Astrocyte of the spinal cord (primary cell): ENCODE measurements at regions not wholly inside any gene's neighbourhood (a gene's known extent, or its start where the extent isn't known, plus 50 kb on each side); places are given as distances from the start of the nearest gene placed in this dataset.

Source experiments
- DNase-seq: peaks from one replicate; pipeline ENCODE4 v3.0.0; 2011; ENCODE audit warnings: low read depth, low spot score
- H3K4me3 ChIP-seq: 2 replicates; pipeline ENCODE4 v1.5.1; 2011; ENCODE audit warnings: low read depth, mild to moderate bottlenecking, low read length, moderate library complexity
- in situ Hi-C: cut with HindIII; loops from 2 replicates; pipeline ENCODE4 v1.10.0; 2017; ENCODE audit warnings: low sequenced_read_pairs
- TF ChIP-seq, protein P1 (sequence below): IDR thresholded peaks from 2 replicates; pipeline ENCODE4 v1.5.1; 2012; ENCODE audit warnings: low read depth, mild to moderate bottlenecking, low read length, inconsistent platforms

DNA sequence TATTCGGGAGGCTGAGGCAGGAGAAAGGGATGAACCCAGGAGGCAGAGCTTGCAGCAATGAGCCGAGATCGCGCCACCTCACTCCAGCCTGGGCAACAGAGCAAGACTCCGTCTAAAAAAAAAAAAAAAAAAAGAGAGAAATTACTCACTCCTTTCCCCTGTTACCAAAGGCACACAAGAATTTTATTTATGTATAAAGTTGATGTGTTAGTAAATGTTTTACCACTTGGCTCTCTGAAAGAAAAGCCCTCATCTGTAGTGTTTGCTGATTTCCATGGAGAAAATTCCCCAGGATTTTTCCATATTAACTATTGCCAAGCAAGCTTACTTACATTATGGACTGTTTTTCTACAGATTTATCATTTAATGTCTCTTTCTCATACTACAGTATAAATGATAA is 142.1 kb upstream of the PABPC4L start:
- in situ Hi-C loops = no loop called here
- DNase-seq = no peak
- H3K4me3 ChIP-seq = no peak overlapping the region
- TF ChIP-seq, protein P1, sequence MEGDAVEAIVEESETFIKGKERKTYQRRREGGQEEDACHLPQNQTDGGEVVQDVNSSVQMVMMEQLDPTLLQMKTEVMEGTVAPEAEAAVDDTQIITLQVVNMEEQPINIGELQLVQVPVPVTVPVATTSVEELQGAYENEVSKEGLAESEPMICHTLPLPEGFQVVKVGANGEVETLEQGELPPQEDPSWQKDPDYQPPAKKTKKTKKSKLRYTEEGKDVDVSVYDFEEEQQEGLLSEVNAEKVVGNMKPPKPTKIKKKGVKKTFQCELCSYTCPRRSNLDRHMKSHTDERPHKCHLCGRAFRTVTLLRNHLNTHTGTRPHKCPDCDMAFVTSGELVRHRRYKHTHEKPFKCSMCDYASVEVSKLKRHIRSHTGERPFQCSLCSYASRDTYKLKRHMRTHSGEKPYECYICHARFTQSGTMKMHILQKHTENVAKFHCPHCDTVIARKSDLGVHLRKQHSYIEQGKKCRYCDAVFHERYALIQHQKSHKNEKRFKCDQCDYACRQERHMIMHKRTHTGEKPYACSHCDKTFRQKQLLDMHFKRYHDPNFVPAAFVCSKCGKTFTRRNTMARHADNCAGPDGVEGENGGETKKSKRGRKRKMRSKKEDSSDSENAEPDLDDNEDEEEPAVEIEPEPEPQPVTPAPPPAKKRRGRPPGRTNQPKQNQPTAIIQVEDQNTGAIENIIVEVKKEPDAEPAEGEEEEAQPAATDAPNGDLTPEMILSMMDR = no peak

DNA sequence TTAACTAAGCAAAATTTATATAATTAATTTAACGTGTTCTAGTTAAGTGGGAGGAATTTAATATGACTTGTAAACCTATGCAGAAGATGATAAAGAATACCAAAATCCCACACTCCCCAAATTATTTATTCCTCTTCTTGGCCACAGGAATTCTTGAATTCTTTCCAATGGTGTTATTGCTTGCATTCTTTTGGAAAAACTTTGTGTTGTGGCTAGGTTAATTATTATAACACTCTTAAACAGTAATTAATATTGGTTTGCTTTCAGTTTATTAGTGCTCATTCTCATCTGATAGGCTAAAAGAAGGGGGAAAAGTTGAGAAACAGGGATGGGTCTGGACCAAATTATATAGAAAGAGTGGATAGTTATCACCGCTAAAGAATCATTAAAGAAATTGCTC is 141.5 kb upstream of the PABPC4L start:
- DNase-seq = no peak
- TF ChIP-seq, protein P1 = no peak
- in situ Hi-C loops = no loop called here
- H3K4me3 ChIP-seq = no peak overlapping the region

DNA sequence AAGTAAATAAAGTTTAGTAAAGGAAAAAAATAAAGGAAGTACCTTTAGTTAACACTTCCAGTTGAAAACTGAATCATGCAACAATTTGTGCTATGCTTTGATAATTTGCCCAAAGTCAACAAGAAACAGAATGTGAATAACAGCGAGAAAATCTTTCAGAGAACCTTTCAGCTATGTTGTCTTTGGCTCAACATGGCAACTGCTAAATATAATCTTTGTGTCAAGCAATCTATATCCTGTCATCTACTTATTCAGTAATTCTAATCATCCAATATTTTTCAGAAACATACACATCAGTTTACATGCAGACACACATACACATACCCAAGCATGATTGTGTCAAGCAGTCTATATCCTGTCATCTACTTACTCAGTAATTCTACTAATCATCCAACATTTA is 136.0 kb upstream of the PABPC4L start:
- in situ Hi-C loops = no loop called here
- peak; percentile 40 for DNase-seq
- TF ChIP-seq, protein P1 = no peak
- no peak overlapping the region for H3K4me3 ChIP-seq

DNA sequence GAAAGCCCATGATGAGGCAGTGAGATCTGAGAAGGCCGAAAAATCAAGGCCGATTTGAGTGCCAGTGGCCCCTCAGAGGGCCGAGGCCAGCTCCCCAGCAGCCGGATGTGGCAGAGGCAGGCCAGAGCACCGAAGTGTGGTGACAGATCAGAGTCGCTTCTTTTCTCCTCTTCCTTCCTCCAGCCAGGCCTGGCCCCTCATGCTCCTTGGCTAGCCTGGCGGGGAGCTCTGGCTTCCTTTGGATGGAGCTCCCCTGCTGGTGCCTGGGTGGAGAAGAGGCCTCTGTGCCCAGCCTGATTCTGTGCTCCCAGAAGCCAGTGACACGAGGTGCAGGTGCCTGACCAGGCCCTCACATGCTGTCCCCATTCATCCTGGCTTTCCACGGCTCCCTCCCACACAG is 127.2 kb upstream of the PABPC4L start:
- TF ChIP-seq, protein P1 = no peak
- in situ Hi-C loops = no loop called here
- no peak for DNase-seq
- H3K4me3 ChIP-seq = no peak overlapping the region

GRCh38 chr4:134327274-134328122 is 125.9 kb upstream of the PABPC4L start:
- no peak overlapping the region for H3K4me3 ChIP-seq
- DNase-seq = no peak
- in situ Hi-C loops = no loop called here
- TF ChIP-seq, protein P1 = no peak

DNA sequence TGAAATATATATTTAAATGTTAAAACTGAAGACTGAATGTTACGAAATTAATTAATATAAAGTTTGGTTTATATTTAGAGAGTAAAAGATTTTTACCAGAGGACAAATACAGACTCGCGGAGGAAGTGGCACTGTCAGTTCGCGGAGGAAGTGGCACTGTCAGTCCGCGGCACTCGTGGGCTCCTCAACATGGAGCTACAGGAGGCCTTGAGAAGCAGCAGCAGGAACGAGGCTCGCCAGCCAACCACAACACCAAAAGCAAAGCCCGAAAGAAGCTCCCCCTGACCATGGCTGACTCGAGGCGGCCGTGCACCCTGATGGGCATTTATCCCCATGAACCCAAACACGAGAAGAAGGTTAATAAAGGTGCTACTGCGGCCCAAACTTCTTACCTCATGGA is 125.3 kb upstream of the PABPC4L start:
- H3K4me3 ChIP-seq = no peak overlapping the region
- in situ Hi-C loops = no loop called here
- TF ChIP-seq, protein P1 = no peak
- no peak for DNase-seq
